Panc1 (cell line): ENCODE measurements at regions not wholly inside any gene's neighbourhood (a gene's known extent, or its start where the extent isn't known, plus 50 kb on each side); places are given as distances from the start of the nearest gene placed in this dataset.

Experiments used
- ATAC-seq: fragments of 200-7000 bp; cut with Tn5 transposase; 2 replicates; pipeline ENCODE4 v1.9.1; 2020; ENCODE audit warnings: mild to moderate bottlenecking, moderate library complexity
- BruUV-seq: library from RNA; stranded (reverse); fragments of 400-500 nt; replicated peaks from 2 replicates; lab custom pipeline; 2021; lab: Mats Ljungman, UMichigan
- CTCF ChIA-PET: fragments of 300-600 bp; sonication (Branson Sonifier 250); formaldehyde crosslinking; loops from one replicate; lab custom pipeline; 2022; ENCODE audit warnings: antibody characterized with exemption; lab: Charles Lee
- POLR2A ChIA-PET: fragments of 300-600 bp; sonication (Branson Sonifier 250); formaldehyde crosslinking; loops from one replicate; lab custom pipeline; 2022; ENCODE audit warnings: antibody characterized with exemption; lab: Charles Lee
- DNase-seq: peaks from one replicate; pipeline ENCODE4 v3.0.0-alpha.2; 2010; ENCODE audit warnings: low read depth, low spot score
- H3K27ac ChIP-seq: 2 replicates; pipeline ENCODE4 v1.5.1; 2011; ENCODE audit warnings: mild to moderate bottlenecking, low read length, inconsistent platforms
- H3K27me3 ChIP-seq: fragments of 200-500 bp; sonication (Bioruptor generic); 2 replicates; pipeline ENCODE4 v1.6.0; 2014; ENCODE audit warnings: low read length, inconsistent platforms; ENCODE audit not compliant: control insufficient read depth, insufficient read depth
- H3K36me3 ChIP-seq: fragments of 200-500 bp; sonication (Bioruptor generic); 2 replicates; pipeline ENCODE4 v1.5.1; 2014; ENCODE audit warnings: inconsistent platforms, mild to moderate bottlenecking, low read length, moderate library complexity; ENCODE audit not compliant: control insufficient read depth, insufficient read depth
- H3K4me1 ChIP-seq: 2 replicates; pipeline ENCODE4 v1.5.1; 2011; ENCODE audit warnings: inconsistent platforms, mild to moderate bottlenecking, low read length, moderate library complexity; ENCODE audit not compliant: control insufficient read depth, insufficient read depth
- H3K4me3 ChIP-seq, 2 experiments: 2 replicates each; pipeline ENCODE4 v1.5.1; 2011 to 2012; ENCODE audit warnings: low read depth in 2 of 2, low read length in 2 of 2, mild to moderate bottlenecking in 2 of 2, inconsistent platforms in 1 of 2, moderate library complexity in 1 of 2
- H3K9me3 ChIP-seq: fragments of 200-500 bp; sonication (Bioruptor generic); 2 replicates; pipeline ENCODE4 v1.5.1; 2014; ENCODE audit warnings: low read depth, mild to moderate bottlenecking, inconsistent platforms, low read length, moderate library complexity; ENCODE audit not compliant: control insufficient read depth, insufficient read depth
- POLR2AphosphoS5 ChIP-seq: IDR thresholded peaks from 2 replicates; pipeline ENCODE4 v1.6.1; 2012; ENCODE audit warnings: mild to moderate bottlenecking, low read depth, low read length, moderate library complexity
- SIN3A ChIP-seq: IDR thresholded peaks from 2 replicates; pipeline ENCODE4 v1.6.1; 2012; ENCODE audit warnings: low read depth, mild to moderate bottlenecking, low read length, moderate library complexity, borderline replicate concordance; ENCODE audit not compliant: insufficient read depth
- TCF7L2 ChIP-seq: IDR thresholded peaks from 2 replicates; pipeline ENCODE4 v1.6.1; 2011; ENCODE audit warnings: mild to moderate bottlenecking, low read depth, low read length, inconsistent platforms
- in situ Hi-C: cut with HindIII; loops from 2 replicates; pipeline ENCODE4 v1.10.0; 2016; ENCODE audit warnings: low sequenced_read_pairs, low pct_unique_long_range_greater_than_20kb
- intact Hi-C: fragments of 100-400 bp; cut with micrococcal nuclease; formaldehyde crosslinking; loops from one replicate; pipeline ENCODE4 v1.10.0; 2022; ENCODE audit not compliant: unreplicated experiment
- TF ChIP-seq, protein P1 (sequence below): fragments of 450-650 bp; IDR thresholded peaks from 2 replicates; pipeline ENCODE4 v1.5.1; 2017; ENCODE audit warnings: mild to moderate bottlenecking
- TF ChIP-seq, protein P2 (sequence below), 2 experiments: IDR thresholded peaks; 2 replicates each; pipeline ENCODE4 v1.6.1; 2011 to 2012; ENCODE audit warnings: low read depth in 2 of 2, control low read depth in 1 of 2, low read length in 1 of 2, mild to moderate bottlenecking in 1 of 2, moderate library complexity in 1 of 2; ENCODE audit not compliant: insufficient read depth in 1 of 2

GRCh38 chr6:79431537-79431933 lies 105.7 kb downstream of the LCA5 start:
- ChIA-PET CTCF (no interaction called here), POLR2A (no interaction called here)
- Histone ChIP-seq H3K9me3 (no peaks in the 10 kb centered on the region), H3K4me1 (no peaks in the 10 kb centered on the region), H3K36me3 (no peaks in the 10 kb centered on the region), H3K4me3 (no peak overlapping the region), H3K27ac (no peak overlapping the region), H3K27me3 (no peaks in the 10 kb centered on the region)
- intact Hi-C loops: no loop called here
- no TSS peak for BruUV-seq
- DNase-seq (no peak), ATAC-seq (no peak)
- in situ Hi-C loops: no loop called here
- TF ChIP-seq, protein P1, sequence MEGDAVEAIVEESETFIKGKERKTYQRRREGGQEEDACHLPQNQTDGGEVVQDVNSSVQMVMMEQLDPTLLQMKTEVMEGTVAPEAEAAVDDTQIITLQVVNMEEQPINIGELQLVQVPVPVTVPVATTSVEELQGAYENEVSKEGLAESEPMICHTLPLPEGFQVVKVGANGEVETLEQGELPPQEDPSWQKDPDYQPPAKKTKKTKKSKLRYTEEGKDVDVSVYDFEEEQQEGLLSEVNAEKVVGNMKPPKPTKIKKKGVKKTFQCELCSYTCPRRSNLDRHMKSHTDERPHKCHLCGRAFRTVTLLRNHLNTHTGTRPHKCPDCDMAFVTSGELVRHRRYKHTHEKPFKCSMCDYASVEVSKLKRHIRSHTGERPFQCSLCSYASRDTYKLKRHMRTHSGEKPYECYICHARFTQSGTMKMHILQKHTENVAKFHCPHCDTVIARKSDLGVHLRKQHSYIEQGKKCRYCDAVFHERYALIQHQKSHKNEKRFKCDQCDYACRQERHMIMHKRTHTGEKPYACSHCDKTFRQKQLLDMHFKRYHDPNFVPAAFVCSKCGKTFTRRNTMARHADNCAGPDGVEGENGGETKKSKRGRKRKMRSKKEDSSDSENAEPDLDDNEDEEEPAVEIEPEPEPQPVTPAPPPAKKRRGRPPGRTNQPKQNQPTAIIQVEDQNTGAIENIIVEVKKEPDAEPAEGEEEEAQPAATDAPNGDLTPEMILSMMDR: 0 out of 2 replicates have a peak, but pooled peaks have one; percentile 22
- no peak for TF ChIP-seq POLR2AphosphoS5

DNA sequence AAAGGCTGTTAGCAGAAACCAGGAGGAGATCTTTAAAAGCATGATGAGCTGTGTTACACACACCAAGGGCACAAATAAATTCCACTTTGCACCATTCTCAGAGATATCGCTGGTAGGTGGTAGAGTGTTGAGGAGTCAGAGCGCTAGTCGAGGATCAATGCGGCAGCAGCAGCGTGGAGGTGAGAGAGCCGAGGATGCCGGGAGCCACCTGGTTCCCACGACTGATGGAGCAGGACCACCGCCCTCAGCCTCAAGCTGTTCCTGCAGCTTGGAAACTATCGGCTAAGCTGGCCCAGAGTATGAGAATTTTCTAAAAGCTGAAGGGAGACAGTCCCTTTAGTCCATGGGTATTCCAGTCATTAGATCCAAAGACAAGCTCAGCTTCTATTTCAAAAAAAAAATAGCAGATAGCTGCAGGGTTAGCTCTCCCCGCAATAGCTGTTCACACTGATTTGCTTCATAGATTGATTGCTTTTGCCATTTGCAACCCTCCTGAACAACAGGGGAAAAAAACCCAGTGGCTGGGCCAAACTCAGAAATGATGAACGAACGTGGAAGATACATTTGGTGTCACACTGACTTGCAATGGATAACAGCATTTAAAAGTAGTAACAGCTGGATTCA lies 106.2 kb downstream of the LCA5 start:
- in situ Hi-C loops (no loop called here), intact Hi-C loops (no loop called here)
- no peaks in the 10 kb centered on the region for H3K9me3 ChIP-seq
- no peaks in the 10 kb centered on the region for H3K36me3 ChIP-seq
- ChIA-PET POLR2A (no interaction called here), CTCF (interaction anchor here (0.6 kb wide), 1 partner anchor 413 kb away, joined by 4 read pairs; no protein-coding TSS in a partner anchor)
- no peaks in the 10 kb centered on the region for H3K4me1 ChIP-seq
- ATAC-seq (no peak), DNase-seq (no peak)
- H3K27me3 ChIP-seq: no peaks in the 10 kb centered on the region
- TF ChIP-seq SIN3A (no peak), POLR2AphosphoS5 (no peak), TCF7L2 (no peak)
- TF ChIP-seq, protein P2, sequence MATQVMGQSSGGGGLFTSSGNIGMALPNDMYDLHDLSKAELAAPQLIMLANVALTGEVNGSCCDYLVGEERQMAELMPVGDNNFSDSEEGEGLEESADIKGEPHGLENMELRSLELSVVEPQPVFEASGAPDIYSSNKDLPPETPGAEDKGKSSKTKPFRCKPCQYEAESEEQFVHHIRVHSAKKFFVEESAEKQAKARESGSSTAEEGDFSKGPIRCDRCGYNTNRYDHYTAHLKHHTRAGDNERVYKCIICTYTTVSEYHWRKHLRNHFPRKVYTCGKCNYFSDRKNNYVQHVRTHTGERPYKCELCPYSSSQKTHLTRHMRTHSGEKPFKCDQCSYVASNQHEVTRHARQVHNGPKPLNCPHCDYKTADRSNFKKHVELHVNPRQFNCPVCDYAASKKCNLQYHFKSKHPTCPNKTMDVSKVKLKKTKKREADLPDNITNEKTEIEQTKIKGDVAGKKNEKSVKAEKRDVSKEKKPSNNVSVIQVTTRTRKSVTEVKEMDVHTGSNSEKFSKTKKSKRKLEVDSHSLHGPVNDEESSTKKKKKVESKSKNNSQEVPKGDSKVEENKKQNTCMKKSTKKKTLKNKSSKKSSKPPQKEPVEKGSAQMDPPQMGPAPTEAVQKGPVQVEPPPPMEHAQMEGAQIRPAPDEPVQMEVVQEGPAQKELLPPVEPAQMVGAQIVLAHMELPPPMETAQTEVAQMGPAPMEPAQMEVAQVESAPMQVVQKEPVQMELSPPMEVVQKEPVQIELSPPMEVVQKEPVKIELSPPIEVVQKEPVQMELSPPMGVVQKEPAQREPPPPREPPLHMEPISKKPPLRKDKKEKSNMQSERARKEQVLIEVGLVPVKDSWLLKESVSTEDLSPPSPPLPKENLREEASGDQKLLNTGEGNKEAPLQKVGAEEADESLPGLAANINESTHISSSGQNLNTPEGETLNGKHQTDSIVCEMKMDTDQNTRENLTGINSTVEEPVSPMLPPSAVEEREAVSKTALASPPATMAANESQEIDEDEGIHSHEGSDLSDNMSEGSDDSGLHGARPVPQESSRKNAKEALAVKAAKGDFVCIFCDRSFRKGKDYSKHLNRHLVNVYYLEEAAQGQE (IDR thresholded peaks at IDR 0.05; ENCODE audit: insufficient read depth in 1 of 2, low read depth in 2 of 2, low read length in 1 of 2): no peak
- TF ChIP-seq, protein P1: no peak
- no peak overlapping the region for H3K27ac ChIP-seq
- no TSS peak for BruUV-seq
- H3K4me3 ChIP-seq: no peak overlapping the region
